Esophagus muscularis mucosa (tissue), 4 donors: ENCODE measurements at regions not wholly inside any gene's neighbourhood (a gene's known extent, or its start where the extent isn't known, plus 50 kb on each side); places are given as distances from the start of the nearest gene placed in this dataset.
A peak's percentile ranks its signal among the peaks of the same experiment; 100 is the strongest.

Source experiments
- DNase-seq: peaks from one replicate; pipeline ENCODE4 v3.0.0-alpha.2; 2017; ENCODE audit errors: extremely low spot score
- H3K27ac ChIP-seq, 4 donors: fragments of 200-600 bp; sonication (generic); replicated peaks in 1 of 4; 1 replicate in 3 of 4; 2 replicates in 1 of 4; pipeline ENCODE4 v1.5.1; 2016 to 2019; ENCODE audit warnings: mild to moderate bottlenecking in 1 of 4
- H3K27me3 ChIP-seq, 4 donors: fragments of 200-600 bp; sonication (generic); one replicate each; pipeline versions ENCODE4 v1.5.1 to v1.6.0; 2016 to 2019
- H3K36me3 ChIP-seq, 4 donors: fragments of 200-600 bp; sonication (generic); one replicate each; pipeline ENCODE4 v1.5.1; 2016 to 2019
- H3K4me1 ChIP-seq, 4 donors: fragments of 200-600 bp; sonication (generic); one replicate each; pipeline ENCODE4 v1.5.1; 2016 to 2019
- H3K4me3 ChIP-seq, 4 donors: fragments of 200-600 bp; sonication (generic); 1 replicate in 2 of 4; 2 replicates in 2 of 4; pipeline ENCODE4 v1.5.1; 2016 to 2019; ENCODE audit warnings: mild to moderate bottlenecking in 4 of 4, moderate library complexity in 1 of 4
- H3K9me3 ChIP-seq, 4 donors: fragments of 200-600 bp; sonication (generic); 1 replicate in 3 of 4; 2 replicates in 1 of 4; pipeline ENCODE4 v1.5.1; 2016 to 2019
- CTCF ChIP-seq, 3 experiments: fragments of 200-600 bp in 2 of 3; fragments of 450-650 bp in 1 of 3; sonication (generic) in 2 of 3; IDR thresholded peaks; one replicate each; pipeline ENCODE4 v1.5.1; 2017 to 2019; ENCODE audit warnings: antibody characterized with exemption in 3 of 3, mild to moderate bottlenecking in 2 of 3, moderate library complexity in 1 of 3
- EP300 ChIP-seq: sonication (generic); formaldehyde crosslinking; IDR thresholded peaks from one replicate; pipeline ENCODE4 v1.6.1; 2017; ENCODE audit warnings: antibody characterized with exemption
- POLR2A ChIP-seq: fragments of 450-650 bp; IDR thresholded peaks from one replicate; pipeline ENCODE4 v1.6.1; 2017; ENCODE audit warnings: antibody characterized with exemption, moderate library complexity, mild to moderate bottlenecking, low read depth
- POLR2AphosphoS5 ChIP-seq, 2 donors: sonication (generic); formaldehyde crosslinking; IDR thresholded peaks; one replicate each; pipeline ENCODE4 v1.6.1; 2017; ENCODE audit warnings: antibody characterized with exemption in 2 of 2
- WGBS: methylation state at CpG from one replicate; pipeline ENCODE4 v1.1.5; 2018; 5-methylcytosine and 5-hydroxymethylcytosine counted together
- intact Hi-C: fragments of 100-400 bp; cut with DNase I; formaldehyde crosslinking; loops from one replicate; pipeline ENCODE4 v1.15.1; 2023

GRCh38 chr2:71884303-71885042 is 263.2 kb downstream of the CYP26B1 start:
- no peaks in the 10 kb centered on the region for H3K36me3 ChIP-seq
- TF ChIP-seq POLR2A = no peak
- no peak for TF ChIP-seq EP300
- no peak for TF ChIP-seq CTCF (IDR thresholded peaks at IDR 0.05)
- no peak for TF ChIP-seq POLR2AphosphoS5 (IDR thresholded peaks at IDR 0.05)
- peaks cover 25 to 39% (median 29%) of the 10 kb centered on the region in 4 donors for H3K4me1 ChIP-seq
- no peak overlapping the region for H3K4me3 ChIP-seq
- 79% methylated on average over 6 of the region's 7 CpGs for WGBS
- peaks cover 0 to 13% (median 3%) of the 10 kb centered on the region in 4 donors for H3K9me3 ChIP-seq
- H3K27me3 ChIP-seq = no peaks in the 10 kb centered on the region
- H3K27ac ChIP-seq = no peak overlapping the region
- peak; percentile 60 for DNase-seq
- intact Hi-C loops = no loop called here

- no peaks in the 10 kb centered on the region for H3K27me3 ChIP-seq
- no peak overlapping the region for H3K4me3 ChIP-seq
- DNase-seq = no peak
- no peak for TF ChIP-seq CTCF (IDR thresholded peaks at IDR 0.05)
- TF ChIP-seq EP300 = no peak
- TF ChIP-seq POLR2A = no peak
- peak; percentile 24 to 30 for TF ChIP-seq POLR2AphosphoS5 (IDR thresholded peaks at IDR 0.05)
- intact Hi-C loops = no loop called here
- WGBS = 60% methylated on average over 4 of the region's 8 CpGs
- H3K4me1 ChIP-seq = peaks cover 25 to 39% (median 29%) of the 10 kb centered on the region in 4 donors
- peaks cover 0 to 13% (median 3%) of the 10 kb centered on the region in 4 donors for H3K9me3 ChIP-seq
- H3K36me3 ChIP-seq = no peaks in the 10 kb centered on the region
- no peak overlapping the region for H3K27ac ChIP-seq
These were observed 264.7 kb downstream of the CYP26B1 start for GRCh38 chr2:71882949-71883472.

- TF ChIP-seq EP300 (no peak), CTCF (IDR thresholded peaks at IDR 0.05) (no peak), POLR2A (no peak), POLR2AphosphoS5 (IDR thresholded peaks at IDR 0.05) (no peak)
- WGBS = 91% methylated on average over 8 of the region's 8 CpGs
- Histone ChIP-seq H3K27me3 (no peaks in the 10 kb centered on the region), H3K4me1 (peaks cover 25 to 39% (median 29%) of the 10 kb centered on the region in 4 donors), H3K27ac (no peak overlapping the region), H3K36me3 (no peaks in the 10 kb centered on the region), H3K9me3 (peaks cover 0 to 13% (median 3%) of the 10 kb centered on the region in 4 donors), H3K4me3 (no peak overlapping the region)
- intact Hi-C loops = no loop called here
- no peak for DNase-seq
These were observed 265.3 kb downstream of the CYP26B1 start for GRCh38 chr2:71882236-71882946.

GRCh38 chr2:71880846-71881610 is 266.6 kb downstream of the CYP26B1 start:
- DNase-seq = no peak
- peaks cover 0 to 8% (median 3%) of the 10 kb centered on the region in 4 donors for H3K9me3 ChIP-seq
- intact Hi-C loops = no loop called here
- no peaks in the 10 kb centered on the region for H3K27me3 ChIP-seq
- no peak overlapping the region for H3K4me3 ChIP-seq
- H3K4me1 ChIP-seq = peaks cover 25 to 39% (median 29%) of the 10 kb centered on the region in 4 donors
- TF ChIP-seq POLR2AphosphoS5 (IDR thresholded peaks at IDR 0.05) (peak in 1 of 2 donors; percentile 21), EP300 (no peak)
- no peaks in the 10 kb centered on the region for H3K36me3 ChIP-seq
- WGBS = 86% methylated on average over 4 of the region's 4 CpGs
- H3K27ac ChIP-seq = no peak overlapping the region
